Endothelial cell (in vitro differentiated cells): ENCODE measurements at regions not wholly inside any gene's neighbourhood (a gene's known extent, or its start where the extent isn't known, plus 50 kb on each side); places are given as distances from the start of the nearest gene placed in this dataset.

Experiments used
- DNase-seq: peaks from one replicate; pipeline ENCODE4 v3.0.0; 2021; ENCODE audit warnings: low spot score
- H3K27ac Mint-ChIP-seq: one replicate; pipeline ENCODE4 v1.8.0; 2021; ENCODE audit warnings: mixed read lengths, inconsistent platforms; ENCODE audit not compliant: unreplicated experiment
- H3K27me3 Mint-ChIP-seq: one replicate; pipeline ENCODE4 v1.8.0; 2021; ENCODE audit warnings: mild to moderate bottlenecking, moderate library complexity, mixed read lengths, inconsistent platforms; ENCODE audit not compliant: unreplicated experiment
- H3K36me3 Mint-ChIP-seq: one replicate; pipeline ENCODE4 v1.8.0; 2021; ENCODE audit warnings: mild to moderate bottlenecking, low read depth, mixed read lengths, inconsistent platforms; ENCODE audit not compliant: unreplicated experiment
- H3K4me1 Mint-ChIP-seq: one replicate; pipeline ENCODE4 v1.8.0; 2021; ENCODE audit warnings: mild to moderate bottlenecking, mixed read lengths, inconsistent platforms; ENCODE audit not compliant: unreplicated experiment
- H3K4me3 Mint-ChIP-seq: one replicate; pipeline ENCODE4 v1.8.0; 2021; ENCODE audit warnings: mild to moderate bottlenecking, mixed read lengths, inconsistent platforms; ENCODE audit not compliant: unreplicated experiment
- H3K9me3 Mint-ChIP-seq: one replicate; pipeline ENCODE4 v1.8.0; 2021; ENCODE audit warnings: mixed read lengths, inconsistent platforms; ENCODE audit not compliant: unreplicated experiment
- TF ChIP-seq, protein P1 (sequence below): fragments of 200-600 bp; sonication (generic); IDR thresholded peaks from one replicate; pipeline ENCODE4 v1.5.0; 2021; ENCODE audit warnings: antibody characterized with exemption; ENCODE audit not compliant: unreplicated experiment

DNA sequence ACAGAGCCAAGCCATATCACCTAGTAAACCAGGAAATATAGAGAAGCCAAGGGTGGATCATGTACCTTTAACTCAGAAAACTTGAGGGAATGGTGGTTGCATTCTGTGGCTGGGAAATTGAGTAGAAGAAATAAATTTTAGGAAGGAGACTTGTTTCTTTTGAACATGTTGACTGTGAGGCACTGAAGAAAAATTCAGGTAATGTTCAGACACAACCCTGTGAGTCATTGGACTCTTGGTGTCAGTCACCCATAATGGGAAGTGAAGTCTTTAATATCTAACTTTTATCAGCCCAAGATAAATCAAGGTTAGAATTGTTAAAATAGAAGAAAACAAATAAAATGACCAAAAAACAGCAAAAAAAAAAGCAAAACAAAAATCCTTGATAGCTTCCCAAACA, 98.8 kb upstream of the GRIK2 start:
- no peak for DNase-seq
- Mint-ChIP-seq H3K36me3 (peaks cover 7% of the 10 kb centered on the region), H3K27ac (no peak overlapping the region), H3K4me1 (no peaks in the 10 kb centered on the region), H3K9me3 (peaks cover 9% of the 10 kb centered on the region), H3K27me3 (no peaks in the 10 kb centered on the region), H3K4me3 (no peak overlapping the region)
- TF ChIP-seq, protein P1, sequence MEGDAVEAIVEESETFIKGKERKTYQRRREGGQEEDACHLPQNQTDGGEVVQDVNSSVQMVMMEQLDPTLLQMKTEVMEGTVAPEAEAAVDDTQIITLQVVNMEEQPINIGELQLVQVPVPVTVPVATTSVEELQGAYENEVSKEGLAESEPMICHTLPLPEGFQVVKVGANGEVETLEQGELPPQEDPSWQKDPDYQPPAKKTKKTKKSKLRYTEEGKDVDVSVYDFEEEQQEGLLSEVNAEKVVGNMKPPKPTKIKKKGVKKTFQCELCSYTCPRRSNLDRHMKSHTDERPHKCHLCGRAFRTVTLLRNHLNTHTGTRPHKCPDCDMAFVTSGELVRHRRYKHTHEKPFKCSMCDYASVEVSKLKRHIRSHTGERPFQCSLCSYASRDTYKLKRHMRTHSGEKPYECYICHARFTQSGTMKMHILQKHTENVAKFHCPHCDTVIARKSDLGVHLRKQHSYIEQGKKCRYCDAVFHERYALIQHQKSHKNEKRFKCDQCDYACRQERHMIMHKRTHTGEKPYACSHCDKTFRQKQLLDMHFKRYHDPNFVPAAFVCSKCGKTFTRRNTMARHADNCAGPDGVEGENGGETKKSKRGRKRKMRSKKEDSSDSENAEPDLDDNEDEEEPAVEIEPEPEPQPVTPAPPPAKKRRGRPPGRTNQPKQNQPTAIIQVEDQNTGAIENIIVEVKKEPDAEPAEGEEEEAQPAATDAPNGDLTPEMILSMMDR, result no peak

DNA sequence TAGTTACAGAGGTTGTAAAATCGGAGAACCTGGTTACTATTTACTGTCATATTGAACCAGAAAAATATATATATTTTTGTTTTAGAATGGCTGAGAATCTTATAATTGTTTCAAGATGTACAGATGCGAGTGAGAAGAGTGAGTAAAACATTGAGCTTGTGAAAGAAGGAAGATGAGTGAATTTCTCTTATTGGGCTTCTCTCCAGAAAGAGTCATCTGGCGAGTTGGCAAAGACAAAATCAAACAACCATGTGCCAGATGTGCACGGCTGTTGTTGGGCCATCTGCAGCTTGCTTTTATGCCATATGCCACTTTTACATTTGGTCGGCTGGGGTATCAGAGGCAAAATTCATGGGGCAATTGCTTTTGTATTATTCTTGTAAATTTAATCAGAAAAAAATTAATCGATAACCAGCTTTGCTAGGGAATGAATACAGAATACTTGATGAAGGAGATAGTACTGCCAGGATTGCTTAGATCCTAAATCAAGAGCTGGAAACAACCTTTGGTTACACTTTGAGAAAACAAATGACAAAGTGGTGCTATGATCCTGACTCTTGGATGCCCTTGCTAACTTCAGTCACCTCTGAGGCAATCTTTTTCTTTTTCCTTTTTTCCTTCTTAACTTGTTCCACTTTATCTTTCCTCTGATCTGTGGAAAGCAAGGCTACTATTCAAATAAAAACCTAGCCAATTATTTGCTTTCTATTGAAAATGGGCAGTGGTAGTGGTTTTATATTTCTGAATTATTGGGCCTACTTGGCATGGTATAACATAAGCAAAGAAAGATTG, 97.1 kb upstream of the GRIK2 start:
- Mint-ChIP-seq H3K9me3 (peaks cover 9% of the 10 kb centered on the region), H3K27me3 (no peaks in the 10 kb centered on the region), H3K36me3 (peaks cover 7% of the 10 kb centered on the region), H3K4me3 (no peak overlapping the region), H3K4me1 (no peaks in the 10 kb centered on the region), H3K27ac (no peak overlapping the region)
- DNase-seq, result no peak
- TF ChIP-seq, protein P1, result no peak

DNA sequence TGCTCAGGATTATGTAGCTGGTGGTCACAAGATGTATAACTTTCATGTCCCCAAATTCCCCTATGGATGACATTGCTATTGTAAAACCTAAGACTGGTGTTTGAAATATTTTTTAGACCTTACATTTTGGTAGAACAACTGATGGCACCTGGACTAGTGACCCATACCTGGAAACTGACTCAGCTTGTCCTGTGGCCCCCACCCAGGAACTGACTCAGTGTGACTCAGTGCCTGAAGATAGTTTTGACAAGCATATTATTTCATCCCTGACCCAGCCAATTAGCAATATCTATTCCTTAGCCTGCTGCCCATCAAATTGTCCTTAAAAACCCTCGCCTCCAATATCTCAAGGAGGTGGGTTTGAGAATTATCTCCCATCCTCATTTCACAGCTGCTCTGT, 90.9 kb upstream of the GRIK2 start:
- no peak for DNase-seq
- Mint-ChIP-seq H3K9me3 (peaks cover 6% of the 10 kb centered on the region), H3K27ac (no peak overlapping the region), H3K4me3 (no peak overlapping the region), H3K4me1 (no peaks in the 10 kb centered on the region), H3K27me3 (peaks cover 1% of the 10 kb centered on the region), H3K36me3 (no peaks in the 10 kb centered on the region)
- TF ChIP-seq, protein P1, result no peak

DNA sequence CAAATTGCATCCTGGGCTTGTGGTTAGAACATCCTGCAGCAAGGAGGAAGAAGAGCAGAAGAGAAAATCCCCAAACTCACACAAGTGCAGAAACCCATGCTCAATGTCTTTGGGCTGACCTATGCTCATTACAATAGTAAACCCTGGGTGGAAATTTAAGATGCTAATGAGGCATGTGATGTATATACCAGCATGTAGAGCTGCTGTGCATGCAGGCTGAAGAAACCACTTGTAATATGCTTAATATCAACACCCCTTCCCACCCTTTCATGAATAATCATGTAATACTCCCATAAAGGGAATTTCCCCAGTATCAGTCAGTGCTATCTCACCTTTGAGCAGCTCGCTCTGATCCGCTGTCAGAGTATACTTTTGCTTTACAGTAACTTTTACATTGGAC, 90.0 kb upstream of the GRIK2 start:
- Mint-ChIP-seq H3K4me1 (no peaks in the 10 kb centered on the region), H3K9me3 (peaks cover 6% of the 10 kb centered on the region), H3K4me3 (no peak overlapping the region), H3K27ac (no peak overlapping the region), H3K36me3 (no peaks in the 10 kb centered on the region), H3K27me3 (peaks cover 1% of the 10 kb centered on the region)
- DNase-seq, result no peak
- TF ChIP-seq, protein P1, result no peak

DNA sequence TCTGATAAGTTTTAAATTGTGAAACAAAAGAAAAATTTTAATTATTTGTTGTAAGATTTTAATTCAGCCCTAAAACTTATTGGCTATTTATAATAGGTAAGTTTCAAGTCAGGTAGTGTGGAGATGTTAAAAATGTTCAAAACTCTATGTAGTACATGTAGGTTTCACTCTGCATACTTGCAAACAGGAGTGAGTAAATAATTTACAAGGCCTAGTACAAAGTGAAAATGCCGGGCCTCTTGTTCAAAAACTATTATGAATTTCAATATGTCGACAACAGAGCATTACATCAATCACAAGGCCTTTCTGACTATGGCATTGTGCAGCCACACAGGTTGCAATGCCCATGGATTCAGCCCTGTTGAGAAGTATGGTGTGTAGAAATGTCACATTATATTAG, 80.9 kb upstream of the GRIK2 start:
- Mint-ChIP-seq H3K9me3 (no peaks in the 10 kb centered on the region), H3K27me3 (no peaks in the 10 kb centered on the region), H3K4me1 (no peaks in the 10 kb centered on the region), H3K27ac (no peak overlapping the region), H3K4me3 (no peak overlapping the region), H3K36me3 (no peaks in the 10 kb centered on the region)
- TF ChIP-seq, protein P1, result no peak
- no peak for DNase-seq
